ENCODE measurements at regions not wholly inside any gene's neighbourhood (a gene's known extent, or its start where the extent isn't known, plus 50 kb on each side); places are given as distances from the start of the nearest gene placed in this dataset.

- TF ChIP-seq POLR2A (IDR thresholded peaks at IDR 0.05) (no peak), CTCF (IDR thresholded peaks at IDR 0.05) (no peak)
These were observed 460.9 kb upstream of the SULF2 start for GRCh38 chr20:48246061-48246790.
